ENCODE measurements at regions not wholly inside any gene's neighbourhood (a gene's known extent, or its start where the extent isn't known, plus 50 kb on each side); places are given as distances from the start of the nearest gene placed in this dataset.

DNA sequence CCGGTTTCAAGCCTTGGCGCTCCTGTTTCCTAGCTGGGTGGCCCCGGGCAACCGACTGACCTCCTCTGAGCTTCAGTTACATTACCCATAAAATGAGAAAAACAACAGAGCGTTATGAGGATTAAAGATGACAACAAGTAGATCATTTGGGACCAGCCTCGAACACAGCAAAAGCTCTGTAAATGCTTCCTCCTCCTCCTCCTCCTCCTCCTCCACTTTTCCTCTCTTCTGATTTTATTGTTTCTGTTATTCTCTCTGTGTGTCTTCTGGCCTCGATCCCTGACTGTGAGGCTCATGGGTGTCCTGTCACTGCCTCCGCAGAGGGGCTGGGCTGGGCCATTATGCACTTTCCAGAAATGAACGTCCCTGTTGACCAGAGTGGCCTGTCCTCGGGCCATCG is 176.2 kb downstream of the URI1 start:
- Histone ChIP-seq H3K27me3 (peaks cover 0 to 36% of the 10 kb centered on the region in 2 donors), H3K4me3 (no peak overlapping the region), H3K27ac (no peak overlapping the region), H3K9me3 (no peaks in the 10 kb centered on the region), H3K36me3 (no peaks in the 10 kb centered on the region), H3K4me1 (no peaks in the 10 kb centered on the region)
- DNase-seq (no peak), ATAC-seq (no peak)
- intact Hi-C loops (cut with DNase I), result no loop called here
- TF ChIP-seq, protein P1, sequence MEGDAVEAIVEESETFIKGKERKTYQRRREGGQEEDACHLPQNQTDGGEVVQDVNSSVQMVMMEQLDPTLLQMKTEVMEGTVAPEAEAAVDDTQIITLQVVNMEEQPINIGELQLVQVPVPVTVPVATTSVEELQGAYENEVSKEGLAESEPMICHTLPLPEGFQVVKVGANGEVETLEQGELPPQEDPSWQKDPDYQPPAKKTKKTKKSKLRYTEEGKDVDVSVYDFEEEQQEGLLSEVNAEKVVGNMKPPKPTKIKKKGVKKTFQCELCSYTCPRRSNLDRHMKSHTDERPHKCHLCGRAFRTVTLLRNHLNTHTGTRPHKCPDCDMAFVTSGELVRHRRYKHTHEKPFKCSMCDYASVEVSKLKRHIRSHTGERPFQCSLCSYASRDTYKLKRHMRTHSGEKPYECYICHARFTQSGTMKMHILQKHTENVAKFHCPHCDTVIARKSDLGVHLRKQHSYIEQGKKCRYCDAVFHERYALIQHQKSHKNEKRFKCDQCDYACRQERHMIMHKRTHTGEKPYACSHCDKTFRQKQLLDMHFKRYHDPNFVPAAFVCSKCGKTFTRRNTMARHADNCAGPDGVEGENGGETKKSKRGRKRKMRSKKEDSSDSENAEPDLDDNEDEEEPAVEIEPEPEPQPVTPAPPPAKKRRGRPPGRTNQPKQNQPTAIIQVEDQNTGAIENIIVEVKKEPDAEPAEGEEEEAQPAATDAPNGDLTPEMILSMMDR (IDR thresholded peaks at IDR 0.05), result no peak

DNA sequence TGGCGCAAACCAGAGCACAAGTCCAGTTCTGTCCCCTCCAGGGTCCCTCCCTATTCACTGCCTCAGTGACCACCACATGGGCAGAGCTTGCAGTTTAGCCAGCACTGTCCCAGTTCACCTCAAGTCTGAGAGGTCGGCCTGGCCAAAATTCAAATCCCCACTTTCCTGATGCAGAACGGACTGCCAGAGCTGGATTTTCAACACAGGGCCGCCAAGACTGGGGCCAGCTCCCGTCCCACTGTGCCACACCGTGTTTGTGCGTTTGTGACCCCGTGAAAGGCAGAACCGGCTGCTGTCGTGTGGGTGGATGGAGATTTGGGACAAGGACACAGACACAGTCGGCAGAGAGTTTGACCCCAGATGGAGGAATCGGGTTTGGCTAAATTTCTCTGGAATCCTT is 176.7 kb downstream of the URI1 start:
- Histone ChIP-seq H3K27ac (no peak overlapping the region), H3K27me3 (peaks cover 0 to 34% of the 10 kb centered on the region in 2 donors), H3K4me1 (no peaks in the 10 kb centered on the region), H3K36me3 (no peaks in the 10 kb centered on the region), H3K9me3 (no peaks in the 10 kb centered on the region), H3K4me3 (no peak overlapping the region)
- ATAC-seq, result no peak
- intact Hi-C loops (cut with DNase I), result no loop called here
- no peak for DNase-seq
- TF ChIP-seq, protein P1 (IDR thresholded peaks at IDR 0.05), result no peak

DNA sequence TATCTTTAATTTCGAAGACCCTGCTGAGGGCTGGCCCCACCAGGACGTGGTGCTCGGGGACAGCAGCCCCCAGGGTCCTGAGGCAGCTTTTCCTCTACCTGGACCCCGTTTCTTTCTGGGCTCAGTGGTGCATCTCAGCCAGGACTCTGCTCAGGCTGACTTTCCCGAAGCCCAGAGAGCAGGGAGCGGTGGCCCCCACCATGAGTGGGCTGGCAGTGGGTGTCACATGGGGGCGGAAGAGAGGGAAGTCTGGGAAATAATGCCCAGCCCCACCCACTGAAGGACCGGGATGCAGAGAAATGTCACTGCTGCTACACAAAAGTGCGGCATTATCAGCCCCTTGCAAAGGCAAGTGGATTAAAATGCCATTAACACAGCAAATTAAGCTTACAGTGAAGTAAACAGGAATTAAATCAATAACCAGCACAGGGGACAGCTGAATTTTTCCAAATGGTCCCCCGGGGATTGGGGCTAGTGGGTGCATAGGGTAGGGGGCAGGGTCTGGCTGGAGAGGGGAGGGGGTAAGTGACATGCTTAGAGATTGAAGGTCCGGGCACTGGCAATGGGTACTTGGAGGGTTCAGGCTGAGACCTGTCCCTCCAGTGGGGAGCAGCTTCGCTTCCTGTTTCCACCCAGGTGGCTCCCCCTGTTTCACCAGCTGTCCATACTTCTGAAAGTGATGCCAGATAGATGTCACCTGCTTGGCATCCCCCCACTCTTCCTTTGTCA is 177.3 kb downstream of the URI1 start:
- H3K9me3 ChIP-seq, result no peaks in the 10 kb centered on the region
- TF ChIP-seq, protein P1 (IDR thresholded peaks at IDR 0.05), result no peak
- peaks cover 0 to 31% of the 10 kb centered on the region in 2 donors for H3K27me3 ChIP-seq
- H3K4me3 ChIP-seq, result no peak overlapping the region
- H3K27ac ChIP-seq, result no peak overlapping the region
- ATAC-seq (no peak), DNase-seq (no peak)
- H3K4me1 ChIP-seq, result no peaks in the 10 kb centered on the region
- no peaks in the 10 kb centered on the region for H3K36me3 ChIP-seq
- intact Hi-C loops (cut with DNase I), result no loop called here

DNA sequence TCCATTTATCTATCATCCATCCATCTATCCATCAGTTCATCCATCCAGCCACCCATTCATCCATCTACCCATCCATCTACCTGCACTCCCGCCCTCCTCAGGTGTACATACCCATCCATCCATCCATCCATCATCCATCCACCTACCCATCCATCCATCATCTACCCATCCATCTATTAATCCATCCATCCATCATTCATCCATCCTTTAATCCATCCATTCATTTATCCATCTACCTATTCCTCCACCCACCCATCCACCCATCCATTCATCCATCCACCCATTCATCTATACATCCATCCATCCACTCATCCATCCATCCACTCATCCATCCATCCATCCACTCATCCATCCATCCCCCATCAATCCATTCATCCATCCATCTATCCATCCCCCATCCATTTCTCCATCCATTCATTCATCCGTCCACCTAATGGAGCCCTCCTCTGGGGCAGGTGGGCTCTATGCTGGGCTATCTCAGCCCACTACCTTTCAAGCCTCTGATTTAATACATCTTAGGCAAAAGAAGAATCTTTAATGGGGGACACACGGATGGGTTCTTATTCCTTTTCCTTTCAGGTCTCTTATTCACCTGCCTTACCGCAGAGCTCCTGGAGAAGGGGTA is 178.9 kb downstream of the URI1 start:
- Histone ChIP-seq H3K27me3 (peaks cover 0 to 24% of the 10 kb centered on the region in 2 donors), H3K36me3 (no peaks in the 10 kb centered on the region), H3K4me1 (no peaks in the 10 kb centered on the region), H3K9me3 (no peaks in the 10 kb centered on the region), H3K4me3 (no peak overlapping the region), H3K27ac (no peak overlapping the region)
- TF ChIP-seq, protein P1 (IDR thresholded peaks at IDR 0.05), result no peak
- no peak for DNase-seq
- ATAC-seq, result no peak
- intact Hi-C loops (cut with DNase I), result no loop called here

DNA sequence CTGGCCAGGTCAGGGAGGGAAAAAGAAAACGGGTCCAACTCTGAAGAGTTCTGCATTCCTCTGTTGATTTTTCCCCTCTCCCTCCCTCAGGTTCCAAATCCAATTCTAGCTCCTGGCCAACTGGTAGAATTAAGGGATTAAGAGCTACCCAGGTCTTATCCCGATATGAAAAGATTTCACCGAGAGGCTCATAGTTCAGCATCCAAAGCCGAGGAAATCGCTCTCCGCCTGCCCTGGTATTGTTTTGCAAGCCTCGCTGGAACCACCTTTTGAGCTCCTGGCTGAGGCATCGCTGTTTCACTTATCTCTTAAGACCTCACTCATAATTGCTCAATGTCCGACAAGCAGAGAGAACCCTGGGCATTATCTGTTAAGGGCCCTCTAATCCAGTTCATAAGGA is 180.4 kb downstream of the URI1 start:
- Histone ChIP-seq H3K4me3 (no peak overlapping the region), H3K27me3 (peaks cover 0 to 24% of the 10 kb centered on the region in 2 donors), H3K36me3 (no peaks in the 10 kb centered on the region), H3K27ac (no peak overlapping the region), H3K9me3 (no peaks in the 10 kb centered on the region), H3K4me1 (no peaks in the 10 kb centered on the region)
- no peak for ATAC-seq
- no peak for DNase-seq
- intact Hi-C loops (cut with DNase I), result no loop called here
- TF ChIP-seq, protein P1 (IDR thresholded peaks at IDR 0.05), result no peak
